Islet of Langerhans (tissue), 1 donor: ENCODE measurements at regions not wholly inside any gene's neighbourhood (a gene's known extent, or its start where the extent isn't known, plus 50 kb on each side); places are given as distances from the start of the nearest gene placed in this dataset.

Experiments
- FAIRE-seq: peaks from one replicate; lab custom pipeline; 2011; peaks lifted over from hg19 to GRCh38; lab: Jason Lieb, UNC

DNA sequence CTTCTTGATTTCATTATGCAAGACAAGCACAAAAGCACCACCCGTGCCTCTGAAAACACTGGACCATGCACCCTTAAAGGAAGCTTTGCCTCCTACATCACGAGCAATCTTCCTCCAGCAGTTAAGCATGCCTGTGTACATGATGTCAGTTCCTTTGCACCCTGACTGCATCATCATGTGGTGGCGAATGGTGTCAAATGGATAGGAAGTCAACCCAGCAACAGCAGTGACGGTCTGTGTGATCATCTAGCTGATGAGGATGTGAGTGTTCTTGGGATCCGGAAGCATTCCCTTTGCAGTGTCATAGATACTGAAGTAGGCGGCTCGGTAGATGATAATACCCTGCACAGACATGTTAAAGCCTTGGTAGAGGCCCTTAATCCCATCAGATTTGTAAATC is 240.7 kb upstream of the FAM98A start:
- no peak for FAIRE-seq

DNA sequence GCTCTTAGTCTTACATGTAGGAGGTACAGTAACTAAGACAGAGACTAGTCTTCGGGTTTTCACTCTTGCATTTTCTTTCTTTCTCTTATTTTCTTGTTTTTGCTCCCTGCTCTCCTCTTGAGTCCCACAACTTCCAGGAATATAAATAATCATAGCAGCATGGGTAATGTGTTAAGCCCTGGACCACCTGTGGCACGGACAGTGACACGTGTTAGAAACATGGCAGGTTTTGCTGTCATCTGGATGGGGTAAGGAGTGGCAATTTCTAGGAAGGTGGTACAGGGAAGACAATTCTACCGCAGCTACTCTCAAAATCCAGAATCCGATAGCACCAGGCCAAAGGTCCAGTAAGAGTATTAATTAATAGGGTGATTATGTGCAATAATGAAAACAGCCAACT is 237.5 kb upstream of the FAM98A start:
- no peak for FAIRE-seq

DNA sequence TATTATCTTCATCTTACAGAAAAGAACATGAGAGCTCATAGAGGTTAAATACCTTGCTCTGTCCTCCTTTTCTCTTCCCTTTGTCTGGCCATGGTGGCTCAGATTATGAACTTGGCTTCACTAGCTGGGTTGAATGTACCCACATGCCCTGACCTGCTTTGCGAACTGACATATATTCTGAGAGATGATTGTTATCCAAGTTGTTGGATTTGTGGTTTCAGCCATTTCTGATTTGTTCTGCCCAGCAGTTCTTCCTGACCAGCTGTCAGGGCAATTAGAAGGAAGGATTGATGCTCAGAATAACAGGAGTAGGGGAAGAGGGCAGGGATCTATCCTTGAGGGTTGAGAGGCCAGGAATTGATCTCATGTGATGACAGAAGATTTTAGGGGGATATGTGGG is 236.8 kb upstream of the FAM98A start:
- no peak for FAIRE-seq

DNA sequence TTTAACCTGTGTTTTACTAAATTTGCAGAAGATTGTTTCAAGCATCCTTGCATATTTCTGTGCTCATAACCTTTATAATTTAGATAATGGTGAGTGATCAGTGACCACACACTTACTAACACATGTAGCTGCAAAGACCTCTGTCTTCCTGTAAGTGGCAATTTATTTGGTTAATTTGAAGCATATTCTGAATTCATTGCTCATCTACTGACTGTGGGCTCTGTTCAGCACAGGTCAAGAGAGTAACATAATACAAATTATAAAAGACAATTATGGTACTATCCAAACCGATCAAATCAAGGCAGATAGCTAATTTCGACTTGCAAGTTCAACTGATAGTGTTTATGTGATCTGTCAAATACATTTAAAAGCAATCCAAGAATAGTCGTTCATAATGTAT is 223.9 kb upstream of the FAM98A start:
- no peak for FAIRE-seq

DNA sequence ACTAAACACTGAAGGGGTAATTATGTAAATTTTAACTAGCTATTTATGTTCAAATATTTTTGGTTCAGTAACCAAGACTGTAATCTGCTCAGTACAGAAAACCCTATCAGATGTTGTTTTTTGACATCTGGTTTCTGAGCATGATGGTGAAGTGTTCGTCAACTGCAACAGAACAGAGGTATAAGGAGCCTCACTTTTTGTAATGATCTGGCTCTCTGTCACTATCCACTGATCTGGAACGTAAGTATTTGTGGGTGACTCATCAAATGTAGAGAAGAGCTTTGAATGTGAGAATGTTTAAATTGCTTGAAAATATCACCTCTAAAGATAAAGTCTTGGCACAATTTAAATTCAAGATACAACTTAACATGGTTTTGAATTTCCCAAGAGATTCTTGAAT is 213.6 kb upstream of the FAM98A start:
- no peak for FAIRE-seq

DNA sequence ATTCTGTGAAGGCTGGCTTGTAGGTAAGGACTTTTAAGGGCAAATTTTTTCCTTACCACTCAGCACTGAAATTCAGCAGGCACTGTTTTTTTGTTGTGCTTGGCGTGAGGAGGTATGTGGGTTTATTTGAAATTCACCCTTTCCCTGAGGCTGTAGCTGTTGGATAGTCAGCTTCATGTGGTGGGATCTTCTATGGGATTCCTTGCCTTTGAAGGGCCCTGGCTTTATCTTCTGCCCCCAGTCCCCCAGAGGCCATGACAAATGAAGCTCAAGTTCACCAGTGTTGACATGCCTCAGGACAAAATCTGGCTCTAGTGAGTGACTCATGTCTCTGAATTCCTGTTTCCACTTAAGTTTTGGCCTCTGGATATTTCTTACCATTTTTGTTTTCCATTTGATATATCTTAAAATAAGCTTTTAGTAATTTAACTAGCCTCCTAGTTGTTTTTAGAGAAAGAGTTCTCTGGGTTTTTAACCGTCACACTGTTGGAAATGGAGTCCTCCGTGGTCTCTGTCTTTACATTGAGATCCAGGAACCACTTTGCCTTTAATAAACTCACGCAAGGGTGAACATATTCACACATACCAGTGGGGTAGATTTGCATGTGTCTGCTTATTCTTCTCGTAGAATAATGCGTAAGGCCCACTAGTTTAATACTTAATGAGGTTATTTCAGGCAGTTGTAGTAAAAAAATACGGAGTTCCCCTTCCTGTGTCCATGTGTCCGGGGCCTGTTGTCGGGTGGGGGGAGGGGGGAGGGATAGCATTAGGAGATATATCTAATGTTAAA is 211.1 kb upstream of the FAM98A start:
- no peak for FAIRE-seq

DNA sequence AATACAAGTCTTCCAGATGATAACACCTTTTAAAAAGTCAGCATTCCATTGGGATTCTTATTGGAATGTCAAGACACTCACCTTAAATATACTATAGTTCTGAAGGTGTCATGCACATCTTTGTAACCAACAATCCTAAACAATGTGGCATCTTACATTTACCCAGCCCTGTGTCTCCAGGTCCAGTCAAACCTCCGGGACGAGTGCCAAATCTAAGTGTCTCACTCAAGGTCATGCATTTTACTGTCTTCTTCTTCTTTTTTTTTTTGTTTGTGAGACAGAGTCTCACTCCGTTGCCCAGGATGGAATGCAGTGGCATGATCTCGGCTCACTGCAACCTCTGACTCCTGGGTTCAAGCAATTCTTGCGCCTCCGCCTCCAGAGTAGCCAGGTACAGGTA is 206.9 kb upstream of the FAM98A start:
- FAIRE-seq: no peak

DNA sequence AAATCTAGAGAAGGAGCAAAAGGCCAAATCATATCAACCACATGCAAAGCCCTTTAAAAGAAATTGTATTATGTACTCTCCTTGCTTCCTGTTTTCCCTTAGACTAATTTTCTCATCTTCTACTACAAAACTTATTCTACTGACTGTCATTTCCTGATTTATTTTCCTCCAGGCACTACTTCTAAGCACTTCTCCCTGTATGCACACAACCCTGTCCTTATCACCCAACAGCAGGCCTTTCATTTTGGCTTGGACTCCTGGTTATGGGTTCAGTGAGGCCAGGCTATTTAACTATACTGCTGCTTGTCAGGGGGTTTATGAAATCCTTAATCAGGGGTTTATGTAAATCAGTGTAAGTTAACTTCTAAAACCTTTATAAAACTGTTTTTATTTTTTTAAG is 205.1 kb upstream of the FAM98A start:
- FAIRE-seq: no peak

DNA sequence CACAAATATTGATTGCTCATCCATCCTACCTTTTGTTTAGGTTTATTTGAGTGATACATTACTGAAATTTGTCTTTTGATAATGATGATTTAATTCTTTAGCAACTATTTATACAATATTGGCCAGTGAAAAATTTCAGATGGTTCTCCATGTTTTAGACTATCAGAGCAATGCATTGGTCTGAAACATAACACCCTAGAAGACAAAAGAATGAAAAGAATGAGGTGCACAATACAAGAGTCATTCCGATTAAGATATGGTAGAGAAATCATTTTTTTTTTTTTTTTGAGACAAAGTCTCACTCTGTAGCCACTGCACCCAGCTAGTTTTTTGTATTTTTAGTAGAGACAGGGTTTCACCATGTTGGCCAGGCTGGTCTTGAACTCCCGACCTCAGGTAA is 197.4 kb upstream of the FAM98A start:
- FAIRE-seq: no peak

DNA sequence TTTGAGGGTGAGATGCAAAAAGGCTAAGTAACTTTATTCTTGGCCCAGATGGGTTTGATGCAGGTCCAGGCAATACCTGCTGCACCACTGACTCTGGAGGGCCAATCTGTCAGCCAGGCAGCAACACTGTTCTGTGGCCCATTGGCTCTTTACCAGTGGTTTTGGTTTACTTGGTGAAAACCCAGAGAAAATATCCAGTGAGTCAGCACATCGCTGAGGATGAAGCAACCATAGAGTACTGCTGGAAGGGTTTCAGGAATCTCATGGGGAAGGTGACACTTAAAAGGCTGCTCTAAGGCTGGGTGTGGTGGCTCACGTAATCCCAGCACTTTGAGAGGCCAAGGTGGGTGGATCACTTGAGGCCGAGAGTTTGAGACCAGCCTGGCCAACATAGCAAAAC is 192.5 kb upstream of the FAM98A start:
- FAIRE-seq: no peak

DNA sequence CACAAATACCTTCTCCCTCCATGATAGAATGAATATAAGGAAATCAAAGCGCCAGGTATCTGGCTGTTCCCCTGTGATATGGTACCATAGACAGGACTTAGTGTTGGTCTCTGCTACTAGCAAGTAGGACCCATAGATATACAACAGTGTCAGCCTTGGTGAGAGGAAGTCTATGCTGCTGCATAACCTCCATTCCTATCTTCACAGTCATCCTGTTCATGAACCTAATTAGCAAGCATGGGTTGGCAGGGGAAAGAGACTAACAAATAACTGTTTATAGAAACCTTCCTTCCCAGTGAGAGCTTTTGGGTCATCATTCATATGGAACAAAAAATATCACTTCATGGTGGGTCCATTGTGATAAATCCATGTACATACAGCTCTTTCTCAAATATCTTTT is 188.9 kb upstream of the FAM98A start:
- no peak for FAIRE-seq

DNA sequence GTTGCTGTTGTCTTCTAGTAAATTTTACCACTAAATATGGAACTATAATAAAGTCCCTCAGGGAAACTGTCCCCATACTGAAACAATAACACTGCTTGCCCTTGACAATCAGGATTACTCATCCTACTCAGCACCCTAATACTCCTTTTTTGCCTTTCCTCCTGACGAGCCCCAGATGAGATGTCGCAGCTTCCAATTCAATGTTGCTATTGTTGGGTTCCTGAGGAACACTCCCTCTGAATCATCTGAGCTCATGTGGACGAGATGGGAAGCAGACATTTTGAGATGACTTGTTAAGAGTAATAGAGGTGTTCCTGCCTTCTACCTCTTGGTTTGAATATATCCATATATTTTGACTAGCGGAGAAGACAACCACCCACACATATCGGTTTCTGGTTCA is 187.8 kb upstream of the FAM98A start:
- FAIRE-seq: no peak

DNA sequence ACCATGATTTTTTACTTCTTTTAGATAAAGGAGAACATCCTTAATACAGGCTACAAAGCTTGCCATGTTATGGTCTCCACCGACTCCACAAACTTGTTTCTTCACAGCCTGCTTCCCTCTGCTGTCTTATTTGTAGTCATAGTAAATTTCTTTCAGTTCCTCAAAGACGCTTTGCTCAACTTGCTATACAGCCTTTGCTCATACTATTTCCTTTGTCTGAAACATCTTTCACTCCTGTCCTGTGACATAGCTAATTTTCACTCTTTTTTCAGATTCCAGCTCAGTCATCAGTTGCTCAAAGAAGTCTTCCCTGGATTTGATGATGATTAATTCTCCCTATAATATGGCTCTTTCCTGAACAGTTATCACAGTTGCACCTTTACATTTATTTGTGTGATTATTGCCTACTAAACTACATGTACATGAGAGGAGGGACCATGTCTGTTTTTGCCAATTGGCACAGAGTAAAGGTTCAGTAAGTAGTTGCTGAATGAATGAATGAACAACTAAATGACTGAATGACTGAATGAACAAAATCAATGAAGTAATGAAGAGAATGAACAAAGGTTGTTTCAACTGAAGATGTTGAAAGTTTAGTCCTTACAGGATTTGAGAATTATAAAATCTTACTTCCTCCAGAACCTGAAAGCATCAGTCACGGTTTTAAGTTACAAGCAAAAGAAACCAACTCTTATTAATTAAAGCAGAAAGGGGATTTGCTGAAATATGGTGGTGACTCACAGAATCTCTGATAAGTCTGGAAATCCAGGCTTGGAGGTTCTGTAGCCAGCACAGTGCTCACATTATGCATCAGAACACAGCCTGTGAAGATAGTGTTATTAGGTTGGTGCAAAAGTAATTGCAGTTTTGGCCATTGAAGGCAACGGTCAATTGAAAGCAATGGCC is 186.4 kb upstream of the FAM98A start:
- FAIRE-seq: no peak

DNA sequence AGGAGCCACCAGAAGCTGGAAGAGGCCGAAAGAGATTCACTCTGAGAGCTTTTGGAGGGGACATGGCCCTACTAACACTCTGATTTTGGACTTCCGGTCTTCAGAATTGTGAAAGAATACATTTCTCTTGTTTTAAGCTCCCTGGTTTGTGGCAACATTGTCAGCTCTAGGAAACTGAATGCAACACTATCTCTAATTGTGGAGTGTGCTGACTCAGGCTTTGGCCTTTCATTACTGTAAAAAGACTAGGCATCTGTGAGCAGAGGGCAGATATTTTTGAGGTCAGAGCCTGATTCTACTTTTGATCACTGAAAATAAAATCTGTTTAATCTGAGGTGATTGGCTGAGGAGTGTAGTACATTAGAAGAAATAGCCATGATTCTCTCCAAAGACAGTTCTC is 185.4 kb upstream of the FAM98A start:
- FAIRE-seq: no peak

DNA sequence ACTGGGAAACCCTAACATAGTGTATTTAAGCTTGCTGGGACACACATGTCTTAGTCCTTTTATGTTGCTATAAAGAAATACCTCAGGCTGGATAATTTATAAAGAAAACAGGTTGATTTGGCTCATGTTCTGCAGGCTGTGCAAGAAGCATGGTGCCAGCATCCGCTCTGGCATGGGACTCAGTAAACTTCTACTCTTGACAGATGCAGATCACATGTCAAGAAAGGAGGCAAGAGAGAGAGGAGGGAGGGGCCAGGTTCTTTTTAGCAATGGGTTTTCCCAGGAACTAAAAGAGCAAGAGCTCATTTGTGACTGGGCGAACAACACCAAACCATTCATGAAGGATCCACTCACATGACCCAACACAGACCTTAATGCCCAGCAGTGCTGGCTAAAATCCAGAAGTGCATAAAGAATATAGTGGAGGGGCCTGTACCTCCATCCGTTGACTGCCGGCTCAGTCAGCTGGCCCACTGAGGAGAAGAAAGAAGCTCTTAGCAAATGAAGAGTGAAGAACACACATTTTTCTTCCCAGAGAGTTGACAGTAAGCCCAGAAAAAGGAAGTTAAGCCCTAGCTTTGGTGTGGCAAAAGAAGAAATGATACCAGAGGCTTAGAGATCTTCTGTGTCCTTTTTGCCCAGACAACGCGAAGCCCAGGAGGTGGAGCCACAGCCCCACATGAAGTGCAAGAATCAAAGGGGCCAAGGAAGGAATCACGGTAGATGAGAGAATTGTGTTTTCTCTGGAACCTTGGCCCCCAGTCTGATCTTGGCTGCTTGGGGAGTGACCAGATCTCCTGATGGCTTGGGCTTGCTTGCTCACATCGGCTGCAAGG is 183.5 kb upstream of the FAM98A start:
- no peak for FAIRE-seq

DNA sequence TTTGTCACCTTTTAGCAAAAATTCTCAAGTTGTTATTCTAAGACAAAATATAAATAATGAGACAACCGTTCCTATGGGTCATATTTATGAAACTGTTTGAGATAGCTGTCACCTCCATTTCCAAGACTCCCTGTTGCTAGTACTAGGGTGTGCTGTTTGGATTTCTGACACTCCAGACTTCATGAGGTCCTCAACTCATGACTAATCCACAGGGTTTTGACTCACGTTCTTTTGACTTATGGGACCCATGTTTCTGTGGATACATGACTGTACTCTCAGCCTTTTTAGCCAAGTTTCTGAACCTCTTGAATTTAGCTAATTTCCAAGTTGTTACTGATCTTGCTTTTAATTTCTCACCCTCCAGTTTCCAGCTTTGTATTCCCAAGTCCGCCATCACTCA is 178.7 kb upstream of the FAM98A start:
- no peak for FAIRE-seq

DNA sequence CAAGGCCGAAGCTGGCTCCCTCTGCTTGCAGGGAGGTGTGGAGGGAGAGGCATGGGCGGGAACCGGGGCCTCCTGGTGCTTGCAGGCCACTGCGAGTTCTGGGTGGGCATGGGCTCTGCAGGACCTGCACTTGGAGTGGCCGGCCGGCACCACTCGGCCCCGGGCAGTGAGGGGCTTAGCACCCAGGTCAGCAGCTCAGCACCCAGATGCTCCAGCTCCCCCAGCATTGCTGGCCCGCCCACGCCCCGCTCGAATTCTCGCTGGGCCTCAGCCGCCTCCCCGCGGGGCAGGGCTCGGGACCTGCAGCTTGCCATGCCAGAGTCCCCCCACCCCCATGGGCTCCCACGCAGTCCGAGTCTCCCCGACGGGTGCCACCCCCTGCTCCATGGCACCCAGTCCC is 176.2 kb upstream of the FAM98A start:
- FAIRE-seq: no peak

DNA sequence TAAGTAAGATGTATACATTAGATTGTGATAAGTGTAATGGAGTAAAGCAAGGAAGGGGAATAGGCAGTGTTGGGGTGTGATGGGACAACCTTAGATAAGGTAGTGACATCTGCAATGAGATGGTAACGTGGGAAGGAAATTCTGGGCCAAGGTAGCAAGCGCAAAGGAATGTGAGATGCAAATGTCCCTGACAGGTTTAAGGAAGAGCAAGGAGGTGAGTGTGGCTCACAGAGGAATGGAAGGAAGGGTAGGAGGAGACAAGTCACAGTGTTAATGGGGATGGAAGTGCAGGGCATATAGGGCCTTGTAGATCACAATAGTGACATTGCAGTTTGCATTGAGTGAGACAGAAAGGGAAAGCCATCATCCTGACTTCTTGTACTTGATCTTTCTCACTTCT is 170.9 kb upstream of the FAM98A start:
- FAIRE-seq: no peak

DNA sequence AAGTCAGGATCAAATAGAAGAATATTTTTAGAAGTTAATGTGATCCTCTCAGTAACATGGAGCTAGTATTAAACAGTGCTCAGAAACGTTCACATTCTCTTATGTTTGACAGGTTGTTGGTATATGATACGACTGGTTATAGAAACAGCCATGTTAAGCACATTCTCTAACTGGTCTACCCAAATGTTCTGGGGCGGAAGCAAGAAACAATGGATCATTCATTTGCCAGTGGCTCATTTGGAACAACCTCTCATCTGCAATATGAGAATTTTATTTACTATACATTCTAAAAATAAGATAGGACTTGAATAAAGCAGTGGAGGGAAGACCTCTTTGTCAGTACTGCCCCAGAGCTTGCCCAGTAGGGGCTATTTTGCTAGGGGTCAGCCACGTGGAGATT is 167.1 kb upstream of the FAM98A start:
- FAIRE-seq: no peak

DNA sequence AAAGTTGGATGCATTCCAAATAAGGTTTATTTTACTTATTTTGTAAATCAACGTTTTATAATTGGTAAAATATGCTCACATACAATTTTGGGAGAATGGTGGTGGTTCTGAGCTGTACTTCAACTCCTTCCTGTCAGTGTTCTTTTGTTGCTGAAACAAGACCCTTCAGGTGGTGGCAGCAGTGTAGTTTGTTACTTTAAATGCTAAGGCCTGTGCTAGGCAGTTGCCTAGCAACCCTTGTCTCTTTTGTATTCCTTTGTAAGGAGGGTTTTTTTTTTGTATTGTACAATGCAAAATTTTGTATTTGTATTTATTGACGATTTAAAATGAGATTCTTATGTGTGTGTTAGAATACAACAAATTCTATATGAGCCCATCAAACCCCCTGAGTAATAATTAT is 166.0 kb upstream of the FAM98A start:
- FAIRE-seq: no peak

DNA sequence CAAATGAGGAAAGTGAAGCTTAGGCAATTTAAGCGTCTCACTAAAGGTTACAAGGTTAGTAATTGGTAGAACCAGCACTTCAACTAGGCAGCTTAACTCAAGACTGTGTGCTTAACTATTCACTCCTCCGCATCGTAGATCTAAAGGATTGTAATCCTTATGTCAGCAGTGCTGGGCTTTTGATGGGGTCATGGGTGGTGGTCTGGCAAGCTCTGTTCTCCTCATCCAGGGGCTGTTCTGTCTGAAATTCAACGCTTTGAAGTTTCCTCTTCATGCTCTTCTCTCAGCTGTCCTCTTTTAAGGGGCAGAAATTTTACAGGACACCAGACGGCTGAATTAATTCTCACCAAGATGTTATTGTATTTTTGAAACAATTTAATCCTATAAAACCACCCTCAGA is 165.5 kb upstream of the FAM98A start:
- no peak for FAIRE-seq

DNA sequence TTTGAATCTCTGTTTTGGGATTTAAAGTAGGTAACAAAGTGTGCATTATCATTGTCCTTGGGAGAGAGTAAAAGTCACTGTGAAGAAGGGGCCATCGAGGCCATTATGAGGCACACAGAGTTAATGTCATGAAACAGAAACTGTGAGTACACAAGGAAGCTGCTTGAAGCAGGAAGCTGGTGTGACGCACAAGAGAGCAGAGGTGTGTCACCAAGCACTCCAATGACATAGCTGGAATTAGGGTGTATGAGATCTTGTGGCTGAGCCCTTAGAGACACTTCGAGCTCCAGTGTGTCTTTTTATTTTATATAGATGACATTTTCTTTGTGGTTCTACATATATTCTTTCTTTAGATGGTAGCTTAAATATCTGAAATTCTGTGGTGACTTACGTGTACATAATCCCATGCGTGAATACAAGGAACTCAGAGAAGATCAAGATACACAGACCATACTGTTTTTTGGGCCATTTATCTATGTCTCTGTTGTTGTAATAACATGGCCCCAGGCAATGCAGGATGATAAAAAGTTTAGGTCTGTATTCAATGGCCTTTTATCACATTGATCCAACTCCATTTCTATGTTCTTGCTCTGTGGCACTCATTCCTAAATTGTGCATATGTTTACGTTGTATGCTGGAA is 164.7 kb upstream of the FAM98A start:
- FAIRE-seq: no peak
